Motor neuron (in vitro differentiated cells): ENCODE measurements at regions not wholly inside any gene's neighbourhood (a gene's known extent, or its start where the extent isn't known, plus 50 kb on each side); places are given as distances from the start of the nearest gene placed in this dataset.
A peak's percentile ranks its signal among the peaks of the same experiment; 100 is the strongest.

ENCODE experiments used
- ATAC-seq, 8 experiments: fragments of 200-7000 bp; cut with Tn5 transposase; replicated peaks in 6 of 8; 2 replicates each; pipeline ENCODE4 v1.8.0; 2021; ENCODE audit warnings: mild to moderate bottlenecking in 8 of 8, moderate library complexity in 8 of 8
- H3K27ac ChIP-seq, 2 donors: fragments of 250-450 bp; sonication (Bioruptor Pico); 2 replicates each; pipeline ENCODE4 v1.9.0; 2021; ENCODE audit warnings: antibody characterized with exemption in 2 of 2, mild to moderate bottlenecking in 2 of 2, moderate library complexity in 1 of 2
- H3K4me1 ChIP-seq, 2 donors: fragments of 250-450 bp; sonication (Bioruptor Pico); replicated peaks in 1 of 2; 2 replicates each; pipeline ENCODE4 v1.6.1; 2021; ENCODE audit warnings: antibody characterized with exemption in 2 of 2, mild to moderate bottlenecking in 2 of 2, moderate library complexity in 1 of 2
- H3K4me3 ChIP-seq, 5 donors: fragments of 250-450 bp; sonication (Bioruptor Pico); 2 replicates each; pipeline ENCODE4 v1.9.0; 2021; ENCODE audit warnings: antibody characterized with exemption in 5 of 5, mild to moderate bottlenecking in 5 of 5, moderate library complexity in 4 of 5
- WGBS, 10 experiments: fragments of 450-650 bp; shearing (Covaris generic); methylation state at CpG; one replicate each; pipeline ENCODE4 v1.0.0; 2022; 5-methylcytosine and 5-hydroxymethylcytosine counted together
- in situ Hi-C, 9 experiments: fragments of 400-800 bp; cut with MboI; loops; one replicate each; pipeline ENCODE4 v1.15.0; 2021; ENCODE audit warnings: low sequenced_read_pairs in 9 of 9, low pct_unique_long_range_greater_than_20kb in 2 of 9; ENCODE audit not compliant: unreplicated experiment in 9 of 9

DNA sequence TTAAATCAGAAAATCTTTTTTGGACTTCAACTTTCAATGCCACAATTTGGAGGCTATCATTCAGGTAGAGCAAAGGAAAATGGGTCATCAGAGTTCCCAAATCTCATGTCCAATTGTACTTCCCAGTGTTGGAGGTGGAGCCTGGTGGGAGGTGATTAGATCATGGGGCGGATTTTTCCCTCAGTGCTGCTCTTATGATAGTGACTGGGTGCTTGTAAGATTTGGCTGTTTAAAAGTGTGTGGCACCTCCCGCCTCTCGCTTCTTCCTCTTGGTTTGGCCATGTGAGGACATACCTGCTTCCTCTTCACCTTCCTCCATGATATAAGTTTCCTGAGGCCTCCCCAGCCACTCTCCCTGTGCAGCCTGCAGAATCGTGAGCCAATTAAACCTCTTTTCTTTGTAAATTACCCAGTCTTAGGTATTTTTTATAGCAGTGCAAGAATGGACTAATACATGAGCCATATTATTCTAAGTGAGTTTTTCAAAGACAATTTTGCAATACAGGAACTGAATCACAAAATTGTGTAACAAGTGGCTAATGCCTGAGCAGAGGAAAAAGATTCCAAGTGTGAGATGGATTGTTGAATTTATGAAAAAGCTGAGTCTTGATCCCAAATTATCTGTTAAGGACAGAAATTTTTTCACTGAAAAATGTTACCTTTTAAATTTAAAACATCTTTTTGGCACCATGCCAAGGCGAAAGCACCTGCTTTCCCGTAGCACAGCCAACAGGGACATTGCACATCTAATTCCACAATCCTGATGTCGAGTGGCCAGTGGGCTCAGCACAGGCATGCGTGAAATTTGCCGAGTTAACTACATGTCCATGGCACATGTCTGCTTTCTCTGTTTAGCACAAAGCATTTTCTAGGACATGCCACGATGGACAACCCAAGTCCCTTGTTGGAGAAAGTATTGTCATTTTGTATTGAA lies 150.9 kb downstream of the COL6A3 start:
- ATAC-seq, result peak in 2 of 8 experiments; percentile 35 to 57
- H3K4me1 ChIP-seq, result no peaks in the 10 kb centered on the region
- in situ Hi-C loops, result no loop called here
- WGBS, 10 experiments, result 50 to 100% (median 89%) methylated on average over 1 to 10 of the region's 10 CpGs; no CpG with 5 or more reads in 1 of the 10 experiments
- H3K27ac ChIP-seq, result no peak overlapping the region
- no peak overlapping the region for H3K4me3 ChIP-seq

DNA sequence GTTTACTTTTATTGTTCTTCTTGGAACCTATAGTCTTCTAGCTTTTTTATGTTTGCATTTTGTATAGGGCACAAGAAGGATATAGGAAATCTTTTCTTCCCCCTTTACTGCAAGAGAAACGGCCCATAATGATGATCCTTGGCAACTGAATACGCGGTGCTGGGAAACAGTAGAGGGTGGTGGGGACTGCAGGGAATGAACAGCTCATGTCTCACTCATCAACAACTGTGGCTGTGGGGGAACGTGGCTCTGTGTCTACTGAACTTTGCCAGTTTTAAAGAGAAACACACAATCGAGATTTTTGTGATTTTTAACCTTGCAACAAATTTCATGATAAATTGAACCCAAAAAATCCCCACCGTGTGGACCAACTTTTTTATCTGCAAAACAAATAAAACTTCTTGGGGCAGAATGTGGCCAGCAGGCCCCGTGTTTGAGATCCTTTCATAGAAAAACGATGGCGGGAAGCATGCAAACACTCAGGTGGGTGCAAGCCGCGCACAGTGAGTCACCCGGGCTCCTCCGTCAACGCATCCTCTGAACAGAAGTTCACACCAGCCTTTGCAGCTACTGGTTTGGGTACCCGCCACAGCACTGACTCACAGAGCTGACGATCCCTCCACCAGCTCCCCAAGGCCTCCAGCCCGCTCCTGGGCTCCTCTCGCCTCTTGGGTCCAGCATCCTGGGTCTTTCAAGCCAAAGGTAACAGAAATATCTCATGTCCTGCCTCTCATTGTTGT lies 149.3 kb downstream of the COL6A3 start:
- in situ Hi-C loops, result no loop called here
- H3K4me3 ChIP-seq, result no peak overlapping the region
- H3K4me1 ChIP-seq, result peaks cover 5 to 7% of the 10 kb centered on the region in 2 donors
- H3K27ac ChIP-seq, result no peak overlapping the region
- 6 to 96% (median 80%) methylated on average over 1 to 17 of the region's 18 CpGs for WGBS, 10 experiments
- peak in 1 of 8 experiments; percentile 70 for ATAC-seq

DNA sequence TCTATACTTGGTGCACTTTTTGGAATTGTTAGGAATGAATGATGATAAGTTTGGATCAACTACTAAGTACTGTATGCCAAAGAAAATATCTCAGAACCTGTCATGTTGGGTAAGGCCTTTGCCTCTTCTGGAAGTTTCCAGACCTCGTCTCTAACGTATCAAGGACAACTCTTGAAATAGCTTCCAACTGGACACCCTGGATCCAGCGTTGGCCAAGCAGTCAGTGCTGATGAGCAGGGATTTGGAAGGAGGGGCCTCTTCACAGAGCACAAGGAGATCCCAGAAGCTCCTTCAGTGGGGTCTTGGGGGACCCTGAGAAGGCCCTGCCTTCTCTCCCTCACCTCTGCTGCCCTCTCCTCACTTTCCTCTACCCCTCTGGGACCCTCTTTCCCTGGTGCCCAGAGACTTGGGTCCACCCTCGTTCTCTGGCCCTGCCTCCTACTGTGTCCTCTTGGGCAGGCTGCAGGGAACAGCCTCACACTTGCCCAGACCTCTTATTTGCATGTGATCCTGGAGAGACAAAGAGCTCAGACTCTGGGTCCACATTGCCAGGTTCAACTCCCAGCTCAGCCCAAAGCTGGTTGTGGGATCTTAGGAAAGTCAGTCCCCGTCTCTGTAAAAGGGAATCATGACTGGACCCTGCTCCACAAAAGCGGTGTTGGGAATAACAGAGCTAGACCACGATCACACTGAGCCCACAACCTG lies 145.8 kb downstream of the COL6A3 start:
- WGBS, 10 experiments, result 80 to 100% (median 90%) methylated on average over 1 to 4 of the region's 7 CpGs; no CpG with 5 or more reads in 1 of the 10 experiments
- H3K27ac ChIP-seq, result no peak overlapping the region
- no peak for ATAC-seq
- H3K4me1 ChIP-seq, result peaks cover 5 to 7% of the 10 kb centered on the region in 2 donors
- in situ Hi-C loops, result no loop called here
- H3K4me3 ChIP-seq, result no peak overlapping the region

DNA sequence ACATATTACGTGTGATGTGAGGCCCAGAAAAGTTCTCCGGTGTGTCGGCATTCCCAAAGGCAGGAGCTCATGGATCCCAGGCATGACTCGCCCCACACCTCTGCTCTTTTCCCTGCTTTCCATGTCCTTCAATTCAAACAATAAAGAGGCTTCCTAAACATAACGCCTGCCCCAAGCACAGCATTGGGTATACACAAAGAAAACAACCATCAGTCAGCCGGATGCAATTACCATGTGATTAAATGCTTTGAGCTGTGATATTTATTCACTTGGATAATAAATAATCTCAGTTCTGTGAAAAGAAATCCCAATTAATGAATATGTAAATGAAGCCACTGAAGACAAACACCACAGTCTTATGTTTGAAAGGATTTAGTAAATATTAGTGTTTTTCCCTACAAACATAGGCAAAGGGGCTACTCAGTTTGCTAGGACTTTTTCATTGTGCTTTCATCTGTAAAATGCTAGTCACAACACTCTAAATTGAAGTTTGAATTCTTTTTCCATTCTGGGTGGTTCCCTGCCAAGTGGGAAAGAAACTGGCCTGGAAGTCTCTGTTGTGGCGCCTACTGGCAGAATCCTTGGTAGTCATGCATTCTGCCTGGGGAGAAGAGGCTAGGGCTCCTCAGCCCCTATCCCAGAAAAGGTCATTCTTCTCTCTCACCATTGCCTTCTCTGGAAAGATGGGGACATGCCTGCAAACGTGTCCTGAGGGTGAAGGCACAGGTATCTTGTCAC lies 144.7 kb downstream of the COL6A3 start:
- ATAC-seq, result peak in 6 of 8 experiments; percentile 17 to 79 (median 58)
- WGBS, 10 experiments, result 68 to 100% (median 82%) methylated on average over 1 to 7 of the region's 8 CpGs; no CpG with 5 or more reads in 2 of the 10 experiments
- H3K4me3 ChIP-seq, result no peak overlapping the region

DNA sequence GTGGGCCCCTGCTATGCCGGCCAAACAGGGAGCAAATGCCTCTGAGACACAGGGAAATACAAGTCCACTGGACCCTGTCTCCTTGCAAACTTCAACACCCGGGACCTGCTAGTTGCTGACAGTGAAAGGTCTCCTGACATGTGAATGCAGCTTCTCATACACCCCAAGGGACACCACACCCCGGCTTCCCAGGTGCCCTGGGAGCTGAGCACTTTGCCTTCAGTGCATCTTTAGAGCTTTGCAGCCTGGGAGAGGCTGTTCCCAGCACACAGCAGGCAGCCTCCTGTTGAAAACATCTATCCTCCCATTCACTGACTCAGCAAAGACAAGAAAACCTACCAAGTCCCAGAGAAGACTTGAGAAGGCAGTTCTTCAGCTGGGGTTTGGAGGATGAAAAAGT lies 143.4 kb downstream of the COL6A3 start:
- Histone ChIP-seq H3K4me1 (peaks cover 5 to 7% of the 10 kb centered on the region in 2 donors), H3K27ac (no peak overlapping the region), H3K4me3 (no peak overlapping the region)
- WGBS, 10 experiments, result 29 to 86% (median 60%) methylated on average over 1 to 3 of the region's 3 CpGs; no CpG with 5 or more reads in 5 of the 10 experiments
- ATAC-seq, result peak in 3 of 8 experiments; percentile 17 to 98 (median 70)
- in situ Hi-C loops, result no loop called here

More for the DNA sequence above, 144.7 kb downstream of the COL6A3 start:
- peaks cover 5 to 7% of the 10 kb centered on the region in 2 donors for H3K4me1 ChIP-seq
- H3K27ac ChIP-seq, result no peak overlapping the region
- in situ Hi-C loops, result no loop called here

DNA sequence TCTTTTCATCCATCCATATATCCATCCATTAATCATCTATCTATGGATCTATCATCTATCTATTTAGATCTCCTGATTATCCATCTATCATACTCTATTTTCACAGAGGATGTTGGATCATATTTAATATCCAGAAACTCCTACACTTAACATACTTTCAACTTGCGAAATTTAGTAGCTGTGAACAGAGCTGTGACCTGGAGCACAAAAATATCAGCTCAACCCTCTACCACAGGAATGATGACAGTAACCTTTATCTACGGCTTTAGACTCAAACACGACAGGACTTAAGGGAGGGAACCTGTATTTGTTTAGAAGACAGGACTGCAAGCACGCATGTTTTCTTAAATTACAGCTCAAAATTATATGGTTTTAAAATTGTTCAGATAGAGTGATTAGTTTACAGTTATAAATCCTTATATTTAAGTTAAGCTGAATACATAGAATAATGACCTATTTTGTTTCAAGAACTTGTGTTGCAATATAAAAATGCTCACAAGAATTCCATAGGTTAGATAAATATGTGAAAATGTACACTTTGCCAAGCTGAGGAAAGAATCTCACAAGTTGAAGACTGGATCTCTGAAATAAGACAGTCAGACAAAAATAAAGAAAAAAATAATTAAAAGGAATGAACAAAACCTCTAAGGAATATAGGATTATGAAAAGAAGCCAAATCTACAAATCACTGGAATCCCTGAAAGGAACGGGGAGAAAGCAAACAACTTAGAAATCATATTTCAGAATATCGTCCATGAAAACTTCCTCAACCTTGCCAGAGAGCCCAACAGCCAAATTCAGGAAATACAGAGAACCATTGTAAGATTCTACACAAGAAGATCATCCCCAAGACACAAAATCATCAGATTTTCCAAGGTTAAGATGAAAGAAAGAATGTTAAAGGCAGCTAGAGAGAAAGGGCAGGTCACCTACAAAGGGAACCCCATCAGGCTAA lies 142.0 kb downstream of the COL6A3 start:
- no peak overlapping the region for H3K4me3 ChIP-seq
- 85 to 100% (median 93%) methylated on average over 2 to 6 of the region's 6 CpGs for WGBS, 10 experiments
- no peak for ATAC-seq
- H3K4me1 ChIP-seq, result peaks cover 5 to 7% of the 10 kb centered on the region in 2 donors
- H3K27ac ChIP-seq, result no peak overlapping the region
- in situ Hi-C loops, result no loop called here
